Activated CD8-positive, alpha-beta memory T cell treated with anti-CD3 and anti-CD28 coated beads, Interleukin-2, amount 50 U/mL, for 48 hours (primary cell): ENCODE measurements at regions not wholly inside any gene's neighbourhood (a gene's known extent, or its start where the extent isn't known, plus 50 kb on each side); places are given as distances from the start of the nearest gene placed in this dataset.

Source experiments
- DNase-seq: peaks from one replicate; pipeline ENCODE4 v3.0.0-alpha.2; 2020

- DNase-seq = no peak
These were observed 617.9 kb downstream of the BNC2 start for GRCh38 chr9:16252616-16253015.

GRCh38 chr9:16254674-16255073, 615.8 kb downstream of the BNC2 start:
- no peak for DNase-seq

- DNase-seq = no peak
These were observed 615.3 kb downstream of the BNC2 start for GRCh38 chr9:16255217-16255616.

GRCh38 chr9:16257604-16258003, 612.9 kb downstream of the BNC2 start:
- DNase-seq = no peak

- no peak for DNase-seq
These were observed 612.3 kb downstream of the BNC2 start for GRCh38 chr9:16258191-16258590.

GRCh38 chr9:16258708-16259107, 611.8 kb downstream of the BNC2 start:
- DNase-seq = no peak

GRCh38 chr9:16262477-16263261, 607.8 kb downstream of the BNC2 start:
- DNase-seq = no peak

GRCh38 chr9:16265688-16266087, 604.8 kb downstream of the BNC2 start:
- DNase-seq = no peak

- DNase-seq = no peak
These were observed 603.7 kb downstream of the BNC2 start for GRCh38 chr9:16266648-16267276.

GRCh38 chr9:16267281-16268066, 603.0 kb downstream of the BNC2 start:
- no peak for DNase-seq

- no peak for DNase-seq
These were observed 602.2 kb downstream of the BNC2 start for GRCh38 chr9:16268067-16268881.

GRCh38 chr9:16271967-16272366, 598.5 kb downstream of the BNC2 start:
- DNase-seq = no peak

GRCh38 chr9:16272776-16273175, 597.7 kb downstream of the BNC2 start:
- no peak for DNase-seq

GRCh38 chr9:16275795-16276624, 594.5 kb downstream of the BNC2 start:
- DNase-seq = no peak

- DNase-seq = no peak
These were observed 593.6 kb downstream of the BNC2 start for GRCh38 chr9:16276866-16277265.

- no peak for DNase-seq
These were observed 593.0 kb downstream of the BNC2 start for GRCh38 chr9:16277471-16277960.

- DNase-seq = no peak
These were observed 592.0 kb downstream of the BNC2 start for GRCh38 chr9:16278326-16278999.

GRCh38 chr9:16281707-16282106, 588.8 kb downstream of the BNC2 start:
- no peak for DNase-seq

- no peak for DNase-seq
These were observed 588.3 kb downstream of the BNC2 start for GRCh38 chr9:16282216-16282615.

GRCh38 chr9:16282718-16283117, 587.8 kb downstream of the BNC2 start:
- DNase-seq = no peak

- DNase-seq = no peak
These were observed 584.3 kb downstream of the BNC2 start for GRCh38 chr9:16286160-16286559.
